Fibroblast of lung (primary cell): ENCODE measurements at regions not wholly inside any gene's neighbourhood (a gene's known extent, or its start where the extent isn't known, plus 50 kb on each side); places are given as distances from the start of the nearest gene placed in this dataset.

Source experiments
- EZH2 ChIP-seq: IDR thresholded peaks from 2 replicates; pipeline ENCODE4 v1.5.1; 2012; ENCODE audit warnings: low read length, control low read depth, mild to moderate bottlenecking; ENCODE audit errors: missing control alignments
- TF ChIP-seq, protein P1 (sequence below), 2 donors: IDR thresholded peaks in 1 of 2; conservative IDR thresholded peaks in 1 of 2; 1 replicate in 1 of 2; 2 replicates in 1 of 2; pipeline ENCODE4 v1.5.1; 2011 to 2012; ENCODE audit warnings: low read length in 2 of 2, control low read depth in 1 of 2, inconsistent platforms in 1 of 2, low read depth in 1 of 2, mild to moderate bottlenecking in 1 of 2

- TF ChIP-seq, protein P1, sequence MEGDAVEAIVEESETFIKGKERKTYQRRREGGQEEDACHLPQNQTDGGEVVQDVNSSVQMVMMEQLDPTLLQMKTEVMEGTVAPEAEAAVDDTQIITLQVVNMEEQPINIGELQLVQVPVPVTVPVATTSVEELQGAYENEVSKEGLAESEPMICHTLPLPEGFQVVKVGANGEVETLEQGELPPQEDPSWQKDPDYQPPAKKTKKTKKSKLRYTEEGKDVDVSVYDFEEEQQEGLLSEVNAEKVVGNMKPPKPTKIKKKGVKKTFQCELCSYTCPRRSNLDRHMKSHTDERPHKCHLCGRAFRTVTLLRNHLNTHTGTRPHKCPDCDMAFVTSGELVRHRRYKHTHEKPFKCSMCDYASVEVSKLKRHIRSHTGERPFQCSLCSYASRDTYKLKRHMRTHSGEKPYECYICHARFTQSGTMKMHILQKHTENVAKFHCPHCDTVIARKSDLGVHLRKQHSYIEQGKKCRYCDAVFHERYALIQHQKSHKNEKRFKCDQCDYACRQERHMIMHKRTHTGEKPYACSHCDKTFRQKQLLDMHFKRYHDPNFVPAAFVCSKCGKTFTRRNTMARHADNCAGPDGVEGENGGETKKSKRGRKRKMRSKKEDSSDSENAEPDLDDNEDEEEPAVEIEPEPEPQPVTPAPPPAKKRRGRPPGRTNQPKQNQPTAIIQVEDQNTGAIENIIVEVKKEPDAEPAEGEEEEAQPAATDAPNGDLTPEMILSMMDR (conservative IDR thresholded peaks at IDR 0.05 in 1 of 2, IDR thresholded peaks at IDR 0.05 in 1 of 2; ENCODE audit: low read depth in 1 of 2, low read length in 2 of 2): no peak
- TF ChIP-seq EZH2: no peak
Observed at GRCh38 chr3:103057487-103057886, 622.7 kb downstream of the ZPLD1 start.
